ENCODE measurements at regions not wholly inside any gene's neighbourhood (a gene's known extent, or its start where the extent isn't known, plus 50 kb on each side); places are given as distances from the start of the nearest gene placed in this dataset.

GRCh38 chr3:194925614-194926013, 239.9 kb downstream of the FAM43A start:
- TF ChIP-seq CTCF (conservative IDR thresholded peaks at IDR 0.05) (no peak), ZFX (IDR thresholded peaks at IDR 0.05) (no peak)

GRCh38 chr3:194928227-194928626, 242.5 kb downstream of the FAM43A start:
- no peak overlapping the region for H3K27ac ChIP-seq
- TF ChIP-seq ZFX (IDR thresholded peaks at IDR 0.05): no peak
- TF ChIP-seq CTCF (conservative IDR thresholded peaks at IDR 0.05): no peak

More at GRCh38 chr3:194925614-194926013, 239.9 kb downstream of the FAM43A start:
- no peak overlapping the region for H3K27ac ChIP-seq

- no peak overlapping the region for H3K27ac ChIP-seq
- TF ChIP-seq CTCF (conservative IDR thresholded peaks at IDR 0.05) (no peak; the same call in 1 of the 2 replicates), ZFX (IDR thresholded peaks at IDR 0.05) (no peak)
Measured at GRCh38 chr3:194928831-194929577, 243.3 kb downstream of the FAM43A start.

GRCh38 chr3:194929578-194929960, 243.9 kb downstream of the FAM43A start:
- TF ChIP-seq CTCF (conservative IDR thresholded peaks at IDR 0.05): no peak
- no peak for TF ChIP-seq ZFX (IDR thresholded peaks at IDR 0.05)
- H3K27ac ChIP-seq: no peak overlapping the region

- TF ChIP-seq ZFX (IDR thresholded peaks at IDR 0.05): no peak
- no peak for TF ChIP-seq CTCF (conservative IDR thresholded peaks at IDR 0.05)
- no peak overlapping the region for H3K27ac ChIP-seq
Measured at GRCh38 chr3:194930377-194931204, 244.9 kb downstream of the FAM43A start.

- H3K27ac ChIP-seq: no peak overlapping the region
- TF ChIP-seq ZFX (IDR thresholded peaks at IDR 0.05) (no peak), CTCF (conservative IDR thresholded peaks at IDR 0.05) (no peak)
Measured at GRCh38 chr3:194931347-194931746, 245.7 kb downstream of the FAM43A start.

GRCh38 chr3:194931865-194932264, 246.2 kb downstream of the FAM43A start:
- H3K27ac ChIP-seq: no peak overlapping the region
- TF ChIP-seq ZFX (IDR thresholded peaks at IDR 0.05): no peak
- no peak for TF ChIP-seq CTCF (conservative IDR thresholded peaks at IDR 0.05)

Data from C4-2B (cell line).